ENCODE measurements at regions not wholly inside any gene's neighbourhood (a gene's known extent, or its start where the extent isn't known, plus 50 kb on each side); places are given as distances from the start of the nearest gene placed in this dataset.

GRCh38 chr18:37717098-37717497 is 151.5 kb upstream of the CELF4 start:
- no peak for DNase-seq (ENCODE audit: low spot score)

GRCh38 chr18:37716106-37716735 is 150.6 kb upstream of the CELF4 start:
- no peak for DNase-seq (ENCODE audit: low spot score)

DNA sequence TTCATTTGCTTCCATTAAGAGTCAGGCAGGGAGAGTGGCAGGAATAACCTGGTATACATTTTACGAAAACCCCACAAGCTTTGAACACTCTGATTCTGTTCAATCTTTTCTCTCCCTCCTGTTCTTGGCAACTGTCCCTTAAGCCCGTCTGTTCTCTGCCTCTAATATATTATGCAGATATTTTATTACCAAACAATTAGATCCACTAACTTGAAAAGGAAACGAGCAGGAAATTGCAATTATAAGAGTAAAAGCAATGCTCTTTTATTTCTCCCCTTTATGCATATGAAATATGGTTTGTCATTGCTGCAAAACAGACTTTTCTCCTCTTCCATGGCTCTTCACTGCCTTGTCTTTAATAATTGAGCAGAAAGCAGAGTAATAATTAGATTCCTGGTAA is 149.1 kb upstream of the CELF4 start:
- no peak for DNase-seq (ENCODE audit: low spot score)

- DNase-seq (ENCODE audit: low spot score), result no peak
Measured at GRCh38 chr18:37712776-37713175, 147.2 kb upstream of the CELF4 start.

DNA sequence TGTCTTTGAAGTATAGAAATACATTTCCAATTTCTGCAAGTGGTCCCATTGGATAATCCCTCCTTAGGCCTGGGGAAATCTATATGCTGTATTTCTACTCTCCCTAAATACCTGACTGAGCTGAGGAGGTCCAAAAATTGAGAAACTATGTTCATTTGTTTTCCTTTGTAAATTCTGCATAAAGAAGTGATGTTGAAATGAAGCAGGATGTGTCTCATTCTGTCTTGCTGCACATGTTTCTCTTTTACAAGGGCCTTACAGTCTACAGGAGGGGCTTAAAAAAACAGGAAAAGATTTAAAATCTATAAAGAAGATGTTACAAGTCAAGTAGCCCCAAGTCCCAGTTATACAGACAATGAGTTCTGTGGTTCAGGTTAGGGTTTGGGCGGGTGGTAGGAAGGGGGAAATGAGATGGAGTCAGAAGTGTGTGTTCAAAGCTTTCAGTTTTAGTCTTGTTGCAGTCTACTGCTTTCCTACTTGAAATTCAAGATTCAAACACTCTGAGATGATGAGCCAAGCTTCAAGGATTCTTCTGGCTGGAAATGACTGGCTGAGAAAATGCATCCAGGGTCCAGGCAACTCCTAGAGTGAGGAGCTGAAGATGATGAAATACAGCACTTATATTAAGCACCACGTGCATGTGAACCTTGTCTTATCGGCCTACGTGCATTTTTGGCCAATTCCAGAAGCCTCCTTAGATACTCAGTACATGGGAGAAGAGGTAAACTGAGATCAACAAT is 146.3 kb upstream of the CELF4 start:
- no peak for DNase-seq (ENCODE audit: low spot score)

- no peak for DNase-seq (ENCODE audit: low spot score)
Measured at GRCh38 chr18:37710726-37711125, 145.1 kb upstream of the CELF4 start.

- no peak for DNase-seq (ENCODE audit: low spot score)
Measured at GRCh38 chr18:37709740-37710139, 144.1 kb upstream of the CELF4 start.

GRCh38 chr18:37705016-37705415 is 139.4 kb upstream of the CELF4 start:
- DNase-seq (ENCODE audit: low spot score), result no peak

- DNase-seq (ENCODE audit: low spot score), result no peak
Measured at GRCh38 chr18:37702841-37703240, 137.2 kb upstream of the CELF4 start.

- no peak for DNase-seq (ENCODE audit: low spot score)
Measured at GRCh38 chr18:37701967-37702366, 136.4 kb upstream of the CELF4 start.

GRCh38 chr18:37698508-37699040 is 133.0 kb upstream of the CELF4 start:
- DNase-seq (ENCODE audit: low spot score), result no peak

- no peak for DNase-seq (ENCODE audit: low spot score)
Measured at GRCh38 chr18:37694516-37694915, 128.9 kb upstream of the CELF4 start.

DNA sequence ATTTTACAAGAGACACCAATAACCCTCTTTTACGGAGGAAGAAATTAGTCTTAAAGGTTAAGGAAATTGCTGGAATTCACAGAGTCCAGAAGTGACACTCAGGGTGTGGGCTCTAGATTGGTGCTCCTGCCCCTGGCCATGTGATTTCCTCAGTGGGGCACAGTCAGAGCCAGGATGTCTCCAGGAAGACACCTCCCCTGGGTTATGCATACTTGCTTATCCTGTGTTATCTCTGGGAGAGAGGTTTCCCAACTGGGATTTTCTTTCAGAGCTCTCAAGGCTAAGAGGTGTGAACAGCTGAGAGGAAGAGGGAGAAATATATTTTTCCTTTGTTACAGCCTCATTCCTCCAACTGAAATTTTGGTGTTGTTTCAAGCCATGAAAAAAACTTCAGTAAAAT is 125.6 kb upstream of the CELF4 start:
- no peak for DNase-seq (ENCODE audit: low spot score)

- DNase-seq (ENCODE audit: low spot score), result no peak
Measured at GRCh38 chr18:37689841-37690240, 124.2 kb upstream of the CELF4 start.

- no peak for DNase-seq (ENCODE audit: low spot score)
Measured at GRCh38 chr18:37684590-37684989, 119.0 kb upstream of the CELF4 start.

- no peak for DNase-seq (ENCODE audit: low spot score)
Measured at GRCh38 chr18:37684183-37684582, 118.6 kb upstream of the CELF4 start.

GRCh38 chr18:37680911-37681310 is 115.3 kb upstream of the CELF4 start:
- no peak for DNase-seq (ENCODE audit: low spot score)

GRCh38 chr18:37676276-37676675 is 110.7 kb upstream of the CELF4 start:
- no peak for DNase-seq (ENCODE audit: low spot score)

DNA sequence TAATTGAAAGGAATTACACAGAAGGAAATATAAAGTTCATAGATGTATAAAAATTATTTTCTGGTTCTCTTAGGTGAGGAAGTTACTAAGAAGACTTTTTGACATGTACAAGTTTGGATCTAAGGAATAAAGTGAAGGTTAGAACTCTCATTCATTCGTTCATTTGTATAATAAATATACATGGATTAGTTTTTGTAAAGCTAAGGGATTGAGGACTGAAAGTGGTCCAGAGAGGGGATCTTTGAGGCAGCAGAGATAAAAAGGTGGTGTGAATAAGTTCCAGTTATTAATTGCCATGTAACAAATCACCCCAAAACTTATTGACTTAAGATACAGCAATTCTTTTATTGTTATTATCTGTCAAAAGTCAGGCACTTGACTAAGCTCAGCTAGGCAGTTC is 110.1 kb upstream of the CELF4 start:
- no peak for DNase-seq (ENCODE audit: low spot score)

DNA sequence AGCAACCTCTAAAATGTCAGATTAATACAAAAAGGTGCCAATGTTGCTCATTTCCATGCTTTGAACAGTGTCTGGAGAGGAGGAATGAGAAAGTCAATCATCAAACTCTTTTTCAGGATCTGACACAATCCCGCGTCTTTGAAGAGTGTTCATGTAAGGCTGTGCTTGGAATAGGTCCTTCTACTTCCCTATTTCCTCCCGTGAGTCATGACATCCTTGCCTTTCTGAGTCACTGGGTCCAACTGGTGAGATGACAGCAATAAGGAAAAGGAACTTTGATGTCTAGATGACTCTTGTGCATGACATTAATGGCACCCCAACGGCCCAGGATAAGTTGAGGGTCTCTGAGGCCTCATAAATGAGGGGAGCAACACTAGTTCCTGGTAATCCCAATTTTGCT is 109.0 kb upstream of the CELF4 start:
- no peak for DNase-seq (ENCODE audit: low spot score)

GRCh38 chr18:37673671-37674070 is 108.1 kb upstream of the CELF4 start:
- DNase-seq (ENCODE audit: low spot score), result no peak

- no peak for DNase-seq (ENCODE audit: low spot score)
Measured at GRCh38 chr18:37672932-37673595, 107.5 kb upstream of the CELF4 start.

DNA sequence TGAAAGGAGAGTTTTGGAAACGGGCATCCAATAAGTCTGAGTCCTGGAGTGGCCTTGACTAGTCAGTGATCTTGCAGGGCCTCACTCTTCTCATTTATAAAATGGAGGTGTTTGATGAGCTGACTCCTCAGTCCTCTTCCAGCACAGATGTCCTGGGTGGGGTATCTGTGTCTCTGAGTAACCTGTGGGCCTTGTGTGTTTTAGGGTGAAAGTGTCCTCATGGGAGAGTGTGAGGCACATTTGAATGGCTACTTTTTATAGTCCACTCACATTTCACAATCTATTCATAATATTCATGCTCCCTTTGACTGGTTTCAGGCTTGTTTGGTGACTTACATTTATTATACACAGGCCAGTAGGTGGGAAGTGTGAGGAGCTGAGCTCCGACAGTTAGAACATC is 106.4 kb upstream of the CELF4 start:
- DNase-seq (ENCODE audit: low spot score), result no peak

Data from HT-29 (cell line).